Osteoblast (primary cell): ENCODE measurements at regions not wholly inside any gene's neighbourhood (a gene's known extent, or its start where the extent isn't known, plus 50 kb on each side); places are given as distances from the start of the nearest gene placed in this dataset.

Experiments
- DNase-seq: peaks from one replicate; pipeline ENCODE4 v3.0.0; 2011; ENCODE audit warnings: low spot score, mixed read lengths; ENCODE audit not compliant: insufficient read length; ENCODE audit errors: missing footprints
- H2AFZ ChIP-seq: 2 replicates; pipeline ENCODE4 v1.6.0; 2011; ENCODE audit warnings: mild to moderate bottlenecking, low read length
- H3K27ac ChIP-seq: 2 replicates; pipeline ENCODE4 v1.5.1; 2011; ENCODE audit warnings: mild to moderate bottlenecking, low read depth, low read length, moderate library complexity
- H3K27me3 ChIP-seq: 2 replicates; pipeline ENCODE4 v1.6.0; 2012; ENCODE audit warnings: mild to moderate bottlenecking, control low read depth, inconsistent platforms, low read length, moderate library complexity; ENCODE audit not compliant: insufficient read depth
- H3K36me3 ChIP-seq: 2 replicates; pipeline ENCODE4 v1.5.1; 2011; ENCODE audit warnings: mild to moderate bottlenecking, low read length, control low read depth, moderate library complexity; ENCODE audit not compliant: insufficient read depth
- H3K4me1 ChIP-seq: 2 replicates; pipeline ENCODE4 v1.5.1; 2011; ENCODE audit warnings: mild to moderate bottlenecking, low read length, control low read depth, moderate library complexity; ENCODE audit not compliant: insufficient read depth
- H3K4me2 ChIP-seq: 2 replicates; pipeline ENCODE4 v1.6.0; 2011; ENCODE audit warnings: mild to moderate bottlenecking, low read length; ENCODE audit not compliant: insufficient read depth
- H3K4me3 ChIP-seq: fragments of 200-600 bp; sonication (generic); 3 replicates; pipeline ENCODE4 v1.5.1; 2012; ENCODE audit warnings: mild to moderate bottlenecking, low read length, inconsistent platforms; ENCODE audit not compliant: insufficient read depth
- H3K79me2 ChIP-seq: 2 replicates; pipeline ENCODE4 v1.6.0; 2012; ENCODE audit warnings: mild to moderate bottlenecking, low read length, control low read depth, inconsistent platforms; ENCODE audit not compliant: insufficient read depth
- H3K9me3 ChIP-seq: 2 replicates; pipeline ENCODE4 v1.5.1; 2011; ENCODE audit warnings: low read depth, low read length, control low read depth
- H4K20me1 ChIP-seq: 2 replicates; pipeline ENCODE4 v1.6.0; 2012; ENCODE audit warnings: mild to moderate bottlenecking, low read length, control low read depth; ENCODE audit not compliant: insufficient read depth
- CTCF ChIP-seq: IDR thresholded peaks from 2 replicates; pipeline ENCODE4 v1.5.1; 2011; ENCODE audit warnings: mild to moderate bottlenecking, low read depth, low read length, moderate library complexity; ENCODE audit errors: extremely low read depth

- Histone ChIP-seq H3K4me1 (no peaks in the 10 kb centered on the region), H4K20me1 (no peaks in the 10 kb centered on the region), H3K4me2 (no peak overlapping the region), H3K27me3 (no peaks in the 10 kb centered on the region), H3K9me3 (no peaks in the 10 kb centered on the region), H3K27ac (no peak overlapping the region), H3K79me2 (no peaks in the 10 kb centered on the region), H3K36me3 (no peaks in the 10 kb centered on the region), H2AFZ (no peak overlapping the region), H3K4me3 (no peak overlapping the region)
- TF ChIP-seq CTCF = no peak
- DNase-seq = no peak
Observed at GRCh38 chr13:58919551-58919950, 1244.2 kb downstream of the DIAPH3 start.

- H3K4me1 ChIP-seq = no peaks in the 10 kb centered on the region
Observed at GRCh38 chr13:58921129-58921528, 1242.6 kb downstream of the DIAPH3 start.

GRCh38 chr13:58926858-58927257 is 1236.9 kb downstream of the DIAPH3 start:
- DNase-seq = no peak
- Histone ChIP-seq H3K4me2 (no peak overlapping the region), H3K9me3 (no peaks in the 10 kb centered on the region), H3K4me1 (no peaks in the 10 kb centered on the region), H2AFZ (no peak overlapping the region), H3K79me2 (no peaks in the 10 kb centered on the region), H3K27me3 (no peaks in the 10 kb centered on the region), H3K4me3 (no peak overlapping the region), H3K36me3 (no peaks in the 10 kb centered on the region), H3K27ac (no peak overlapping the region), H4K20me1 (no peaks in the 10 kb centered on the region)
- TF ChIP-seq CTCF = no peak

More at GRCh38 chr13:58921129-58921528, 1242.6 kb downstream of the DIAPH3 start:
- Histone ChIP-seq H3K27ac (no peak overlapping the region), H3K36me3 (no peaks in the 10 kb centered on the region), H3K4me3 (no peak overlapping the region), H3K79me2 (no peaks in the 10 kb centered on the region), H3K4me2 (no peak overlapping the region), H2AFZ (no peak overlapping the region), H3K27me3 (no peaks in the 10 kb centered on the region), H3K9me3 (no peaks in the 10 kb centered on the region), H4K20me1 (no peaks in the 10 kb centered on the region)
- no peak for TF ChIP-seq CTCF
- DNase-seq = no peak

- no peak overlapping the region for H2AFZ ChIP-seq
Observed at GRCh38 chr13:58933475-58933874, 1230.3 kb downstream of the DIAPH3 start.

More at GRCh38 chr13:58933475-58933874, 1230.3 kb downstream of the DIAPH3 start:
- H3K4me2 ChIP-seq = no peak overlapping the region
- no peak overlapping the region for H3K27ac ChIP-seq
- H3K27me3 ChIP-seq = no peaks in the 10 kb centered on the region
- no peak for TF ChIP-seq CTCF
- H3K9me3 ChIP-seq = no peaks in the 10 kb centered on the region
- no peaks in the 10 kb centered on the region for H3K36me3 ChIP-seq
- H3K79me2 ChIP-seq = no peaks in the 10 kb centered on the region
- H3K4me3 ChIP-seq = no peak overlapping the region
- no peaks in the 10 kb centered on the region for H3K4me1 ChIP-seq
- H4K20me1 ChIP-seq = no peaks in the 10 kb centered on the region
- DNase-seq = no peak
